Fibroblast of lung (primary cell): ENCODE measurements at regions not wholly inside any gene's neighbourhood (a gene's known extent, or its start where the extent isn't known, plus 50 kb on each side); places are given as distances from the start of the nearest gene placed in this dataset.

Experiments
- CTCF ChIP-seq, 2 donors: IDR thresholded peaks in 1 of 2; conservative IDR thresholded peaks in 1 of 2; 1 replicate in 1 of 2; 2 replicates in 1 of 2; pipeline ENCODE4 v1.5.1; 2011 to 2012; ENCODE audit warnings: low read length in 2 of 2, control low read depth in 1 of 2, inconsistent platforms in 1 of 2, low read depth in 1 of 2, mild to moderate bottlenecking in 1 of 2
- EZH2 ChIP-seq: IDR thresholded peaks from 2 replicates; pipeline ENCODE4 v1.5.1; 2012; ENCODE audit warnings: low read length, control low read depth, mild to moderate bottlenecking; ENCODE audit errors: missing control alignments

GRCh38 chr10:58091886-58092285, 175.8 kb downstream of the IPMK start:
- TF ChIP-seq CTCF (conservative IDR thresholded peaks at IDR 0.05 in 1 of 2, IDR thresholded peaks at IDR 0.05 in 1 of 2; ENCODE audit: low read depth in 1 of 2, low read length in 2 of 2) = no peak
- no peak for TF ChIP-seq EZH2
